ENCODE measurements at regions not wholly inside any gene's neighbourhood (a gene's known extent, or its start where the extent isn't known, plus 50 kb on each side); places are given as distances from the start of the nearest gene placed in this dataset.

DNA sequence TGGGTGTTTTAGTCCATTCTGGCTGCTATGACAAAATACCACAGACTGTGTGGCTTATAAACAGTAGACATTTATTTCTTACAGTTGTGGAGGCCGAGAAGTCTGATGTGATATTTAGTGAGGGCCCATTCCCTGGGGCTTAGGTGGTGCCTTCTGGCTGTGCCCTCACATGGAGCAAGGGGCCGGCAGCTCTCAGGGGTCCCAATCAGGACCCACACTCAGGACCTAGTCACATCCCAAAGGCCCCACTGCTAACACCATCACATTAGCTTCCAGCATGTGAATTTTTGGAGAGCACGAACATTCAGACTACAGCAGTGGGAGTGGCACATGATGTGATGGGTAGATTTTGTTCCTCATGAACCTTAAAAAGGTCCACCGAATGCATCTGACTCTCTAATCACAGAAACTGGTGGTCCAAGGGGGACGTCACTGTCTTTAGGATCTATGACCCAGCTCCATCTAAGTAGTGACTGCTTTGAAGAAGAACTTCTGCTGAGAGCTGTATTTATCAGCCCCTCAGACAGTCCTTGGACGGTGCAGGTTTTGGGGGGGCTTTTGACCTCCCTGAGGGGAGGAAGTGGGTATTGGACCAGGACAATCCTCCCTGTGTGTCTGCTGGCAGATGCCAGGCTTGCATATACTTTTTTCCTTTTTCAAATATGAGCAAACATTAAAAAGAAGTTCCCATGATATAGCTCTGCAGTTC, 154.5 kb upstream of the ZNF32 start:
- no peaks in the 10 kb centered on the region for H3K36me3 Mint-ChIP-seq (ENCODE audit: low read depth)
- ChIA-PET POLR2A (no interaction called here), CTCF (no interaction called here)
- H3K4me3 Mint-ChIP-seq, result no peak overlapping the region
- no peaks in the 10 kb centered on the region for H3K9me3 Mint-ChIP-seq (ENCODE audit: insufficient read depth)
- H3K27me3 Mint-ChIP-seq (ENCODE audit: low read depth), result peaks cover 21% of the 10 kb centered on the region
- H3K27ac Mint-ChIP-seq, result no peak overlapping the region
- peaks cover 71% of the 10 kb centered on the region for H3K4me1 Mint-ChIP-seq (ENCODE audit: low read depth)
- ATAC-seq (no peak), DNase-seq (no peak)

DNA sequence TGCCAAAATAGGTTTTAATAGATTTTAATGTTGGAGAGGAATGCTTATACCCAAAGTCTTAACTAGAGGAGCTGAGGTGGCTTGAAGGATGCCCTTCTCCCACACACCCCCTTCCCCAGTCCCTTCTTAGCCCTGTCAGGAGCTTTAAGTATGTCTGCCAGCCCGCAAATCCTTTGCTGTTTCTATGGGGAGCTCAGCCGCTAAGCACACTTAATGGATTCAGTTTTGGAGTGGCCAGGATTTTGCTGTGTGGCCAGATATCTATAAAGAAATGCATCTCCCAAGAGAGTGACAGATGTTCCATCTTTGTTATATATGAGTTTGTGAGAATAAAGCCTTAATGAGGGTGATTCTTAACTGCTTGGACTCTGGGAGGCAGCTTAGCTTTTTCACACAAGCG, 152.9 kb upstream of the ZNF32 start:
- DNase-seq (no peak), ATAC-seq (no peak)
- ChIA-PET POLR2A (no interaction called here), CTCF (no interaction called here)
- H3K4me3 Mint-ChIP-seq, result no peak overlapping the region
- H3K27ac Mint-ChIP-seq, result peak overlapping the region; percentile 33
- peaks cover 25% of the 10 kb centered on the region for H3K27me3 Mint-ChIP-seq (ENCODE audit: low read depth)
- H3K4me1 Mint-ChIP-seq (ENCODE audit: low read depth), result peaks cover 56% of the 10 kb centered on the region
- H3K36me3 Mint-ChIP-seq (ENCODE audit: low read depth), result no peaks in the 10 kb centered on the region
- no peaks in the 10 kb centered on the region for H3K9me3 Mint-ChIP-seq (ENCODE audit: insufficient read depth)

DNA sequence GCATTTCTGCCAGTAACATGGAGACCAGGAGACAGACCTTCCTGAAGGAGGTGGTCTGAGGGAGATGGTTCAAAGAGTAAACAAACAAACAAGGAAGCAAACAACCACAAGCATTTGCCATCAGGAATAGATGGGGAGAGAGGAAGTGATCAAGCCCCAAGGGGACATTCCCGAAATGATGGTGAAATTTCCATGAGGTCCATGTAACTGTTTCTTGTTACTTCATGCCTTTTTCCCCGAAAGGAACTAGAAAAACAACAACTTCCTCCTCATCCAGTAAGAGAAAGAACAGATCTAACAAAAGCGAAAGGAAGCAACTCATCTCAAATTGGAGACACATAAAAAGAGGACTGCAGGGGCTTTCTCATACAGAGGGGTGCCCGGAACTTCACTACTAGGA, 152.5 kb upstream of the ZNF32 start:
- no peaks in the 10 kb centered on the region for H3K36me3 Mint-ChIP-seq (ENCODE audit: low read depth)

DNA sequence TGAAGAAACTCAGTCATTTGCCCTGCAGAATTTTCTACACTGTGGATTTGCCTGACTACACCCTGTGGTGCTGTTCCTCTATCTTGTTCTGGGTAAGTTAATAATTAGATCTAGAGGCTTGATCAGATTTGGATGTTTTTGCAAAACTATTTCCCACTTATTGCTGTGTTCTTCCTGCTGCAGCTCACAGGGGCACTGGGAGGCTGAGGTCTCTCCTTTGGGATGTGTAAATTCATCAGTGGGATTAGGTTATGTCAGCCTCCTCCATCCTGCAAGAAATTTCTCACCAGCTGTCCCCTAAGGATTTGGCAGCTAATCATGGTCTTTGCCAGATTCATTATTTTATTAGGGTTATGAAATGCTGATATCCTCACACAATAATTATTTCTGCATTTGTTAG, 148.1 kb upstream of the ZNF32 start:
- ChIA-PET POLR2A (no interaction called here), CTCF (no interaction called here)
- Mint-ChIP-seq H3K9me3 (ENCODE audit: insufficient read depth) (no peaks in the 10 kb centered on the region), H3K27ac (no peak overlapping the region), H3K27me3 (ENCODE audit: low read depth) (peaks cover 20% of the 10 kb centered on the region), H3K4me3 (no peak overlapping the region), H3K36me3 (ENCODE audit: low read depth) (no peaks in the 10 kb centered on the region), H3K4me1 (ENCODE audit: low read depth) (peaks cover 30% of the 10 kb centered on the region)
- ATAC-seq, result no peak
- no peak for DNase-seq

More for the DNA sequence above, 152.5 kb upstream of the ZNF32 start:
- no peaks in the 10 kb centered on the region for H3K9me3 Mint-ChIP-seq (ENCODE audit: insufficient read depth)
- DNase-seq (no peak), ATAC-seq (no peak)
- CTCF ChIA-PET, result no interaction called here
- no peak overlapping the region for H3K4me3 Mint-ChIP-seq
- H3K27ac Mint-ChIP-seq, result peak overlapping the region; percentile 14
- peaks cover 51% of the 10 kb centered on the region for H3K4me1 Mint-ChIP-seq (ENCODE audit: low read depth)
- peaks cover 26% of the 10 kb centered on the region for H3K27me3 Mint-ChIP-seq (ENCODE audit: low read depth)
- POLR2A ChIA-PET, result no interaction called here

DNA sequence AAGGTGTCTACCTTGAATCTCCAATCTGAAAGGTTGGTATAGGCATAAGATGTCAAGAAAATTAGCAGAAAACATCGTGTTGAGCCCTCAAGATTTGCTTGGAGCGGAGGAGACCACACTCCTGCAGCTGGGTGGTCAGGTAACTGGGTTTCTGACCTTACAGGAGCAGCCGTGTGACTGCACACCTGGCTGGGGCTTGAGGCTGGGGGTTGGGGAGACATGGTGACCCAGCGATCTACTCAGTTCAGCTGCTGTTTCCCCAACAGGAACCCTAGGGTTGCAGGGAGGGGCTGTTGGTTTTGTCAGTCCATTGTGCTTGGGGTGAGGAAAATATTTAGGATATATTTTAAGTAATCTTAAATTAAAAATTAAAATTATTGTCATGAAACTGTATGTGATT, 147.0 kb upstream of the ZNF32 start:
- DNase-seq (no peak), ATAC-seq (no peak)
- ChIA-PET POLR2A (no interaction called here), CTCF (no interaction called here)
- Mint-ChIP-seq H3K4me3 (no peak overlapping the region), H3K36me3 (ENCODE audit: low read depth) (no peaks in the 10 kb centered on the region), H3K27ac (no peak overlapping the region), H3K4me1 (ENCODE audit: low read depth) (peaks cover 19% of the 10 kb centered on the region), H3K9me3 (ENCODE audit: insufficient read depth) (no peaks in the 10 kb centered on the region), H3K27me3 (ENCODE audit: low read depth) (peaks cover 20% of the 10 kb centered on the region)

DNA sequence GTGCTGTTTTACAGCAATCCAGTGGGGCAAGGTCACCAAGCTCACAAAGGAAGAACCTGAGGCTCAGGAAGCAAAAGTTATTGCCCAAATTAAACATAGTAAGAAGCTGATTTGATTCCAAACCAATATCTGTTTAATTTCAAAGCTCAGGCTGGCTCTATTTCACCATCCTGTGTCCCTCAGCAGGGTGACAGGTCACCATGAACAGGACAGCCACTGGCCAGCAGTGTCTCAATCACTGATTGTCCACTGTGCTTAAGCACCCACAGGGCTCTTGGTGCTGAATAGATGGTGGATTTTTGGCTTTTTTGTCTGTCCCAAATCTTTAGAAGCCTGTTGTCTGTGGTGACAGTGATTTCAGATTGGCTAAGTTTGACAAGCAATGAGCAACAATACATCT, 146.4 kb upstream of the ZNF32 start:
- POLR2A ChIA-PET, result no interaction called here
- no peak for ATAC-seq
- H3K27ac Mint-ChIP-seq, result no peak overlapping the region

DNA sequence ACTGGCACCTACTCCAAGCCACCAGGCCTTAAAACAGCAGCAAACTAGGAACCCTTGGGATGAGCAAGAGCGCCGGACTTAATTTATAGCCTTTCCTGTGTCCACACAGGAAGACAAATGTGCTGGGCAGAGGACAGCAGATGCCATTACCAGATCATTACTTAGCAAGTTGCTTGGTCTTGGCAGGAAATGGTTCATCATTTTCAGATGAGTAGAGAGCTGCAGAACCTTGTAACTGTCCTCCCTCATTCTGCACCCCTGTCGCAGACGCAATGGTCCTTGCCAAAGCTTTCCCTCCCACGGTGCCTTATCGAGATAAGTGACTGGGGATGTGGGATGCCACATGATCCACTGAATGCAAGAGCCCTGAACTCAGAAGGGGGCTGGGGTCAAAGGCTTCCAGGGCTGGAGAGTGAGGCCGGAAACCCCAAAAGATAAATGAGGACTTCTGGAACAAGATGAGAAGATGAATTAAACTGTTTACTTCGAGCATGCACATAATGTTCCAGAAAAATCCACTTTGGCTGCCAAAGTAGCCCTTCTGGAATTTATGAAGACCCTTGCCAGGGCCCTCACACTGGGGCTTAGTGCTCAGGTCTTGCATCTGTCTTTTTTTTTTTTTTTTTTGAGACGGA, 145.6 kb upstream of the ZNF32 start:
- no peak for ATAC-seq
- ChIA-PET POLR2A (no interaction called here), CTCF (no interaction called here)
- H3K27me3 Mint-ChIP-seq (ENCODE audit: low read depth), result peaks cover 18% of the 10 kb centered on the region
- H3K9me3 Mint-ChIP-seq (ENCODE audit: insufficient read depth), result no peaks in the 10 kb centered on the region
- no peak overlapping the region for H3K4me3 Mint-ChIP-seq
- no peak overlapping the region for H3K27ac Mint-ChIP-seq
- peaks cover 9% of the 10 kb centered on the region for H3K4me1 Mint-ChIP-seq (ENCODE audit: low read depth)
- no peaks in the 10 kb centered on the region for H3K36me3 Mint-ChIP-seq (ENCODE audit: low read depth)
- DNase-seq, result no peak

More for the DNA sequence above, 146.4 kb upstream of the ZNF32 start:
- peaks cover 20% of the 10 kb centered on the region for H3K27me3 Mint-ChIP-seq (ENCODE audit: low read depth)
- no peaks in the 10 kb centered on the region for H3K9me3 Mint-ChIP-seq (ENCODE audit: insufficient read depth)
- H3K4me1 Mint-ChIP-seq (ENCODE audit: low read depth), result peaks cover 13% of the 10 kb centered on the region
- no peak for DNase-seq
- H3K4me3 Mint-ChIP-seq, result no peak overlapping the region
- no peaks in the 10 kb centered on the region for H3K36me3 Mint-ChIP-seq (ENCODE audit: low read depth)
- CTCF ChIA-PET, result no interaction called here

DNA sequence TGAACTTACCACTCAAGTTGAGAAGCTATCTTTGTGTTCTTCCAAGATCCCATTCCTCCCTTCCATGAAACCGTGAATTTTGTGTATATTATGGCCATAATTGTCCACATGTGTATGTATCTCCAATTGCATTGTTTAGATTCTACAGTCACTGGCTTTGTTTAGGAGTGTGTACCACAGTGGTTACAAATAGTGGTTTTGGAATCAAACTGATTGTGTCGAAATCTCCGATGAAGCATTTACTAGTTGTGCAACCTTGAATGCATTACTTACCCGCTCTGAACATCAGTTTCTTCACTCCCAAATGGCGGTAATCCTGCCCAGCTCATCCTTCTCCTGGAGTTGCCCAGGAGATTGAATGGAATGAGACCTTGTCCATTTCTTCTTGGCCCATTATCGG, 145.0 kb upstream of the ZNF32 start:
- Mint-ChIP-seq H3K27ac (no peak overlapping the region), H3K9me3 (ENCODE audit: insufficient read depth) (no peaks in the 10 kb centered on the region), H3K36me3 (ENCODE audit: low read depth) (no peaks in the 10 kb centered on the region), H3K4me3 (no peak overlapping the region), H3K27me3 (ENCODE audit: low read depth) (peaks cover 16% of the 10 kb centered on the region), H3K4me1 (ENCODE audit: low read depth) (peaks cover 7% of the 10 kb centered on the region)
- ChIA-PET CTCF (no interaction called here), POLR2A (no interaction called here)
- ATAC-seq (no peak), DNase-seq (no peak)

DNA sequence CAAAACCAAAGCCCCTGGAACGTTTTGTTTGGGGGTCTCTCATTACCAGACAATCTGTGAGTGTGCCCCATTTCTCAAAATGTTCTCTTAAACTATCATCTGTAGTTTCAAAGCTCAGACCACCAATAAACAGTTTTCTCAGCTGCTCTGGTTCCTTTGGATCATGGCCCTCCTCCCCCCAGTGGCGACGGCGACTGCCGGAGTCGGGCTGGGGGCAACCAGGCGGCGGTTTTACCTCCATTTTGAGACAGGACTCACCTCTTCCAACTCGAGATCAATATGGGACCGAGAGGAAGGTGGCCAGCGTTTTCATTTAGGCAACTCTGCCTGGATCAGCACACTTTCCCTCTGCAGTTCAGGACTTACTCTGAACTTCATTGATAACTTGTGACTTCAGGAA, 141.5 kb upstream of the ZNF32 start:
- no peak overlapping the region for H3K27ac Mint-ChIP-seq
- H3K36me3 Mint-ChIP-seq (ENCODE audit: low read depth), result no peaks in the 10 kb centered on the region
- ChIA-PET POLR2A (no interaction called here), CTCF (no interaction called here)
- H3K4me1 Mint-ChIP-seq (ENCODE audit: low read depth), result peaks cover 7% of the 10 kb centered on the region
- no peak overlapping the region for H3K4me3 Mint-ChIP-seq
- ATAC-seq (no peak), DNase-seq (no peak)
- peaks cover 7% of the 10 kb centered on the region for H3K27me3 Mint-ChIP-seq (ENCODE audit: low read depth)
- H3K9me3 Mint-ChIP-seq (ENCODE audit: insufficient read depth), result no peaks in the 10 kb centered on the region

DNA sequence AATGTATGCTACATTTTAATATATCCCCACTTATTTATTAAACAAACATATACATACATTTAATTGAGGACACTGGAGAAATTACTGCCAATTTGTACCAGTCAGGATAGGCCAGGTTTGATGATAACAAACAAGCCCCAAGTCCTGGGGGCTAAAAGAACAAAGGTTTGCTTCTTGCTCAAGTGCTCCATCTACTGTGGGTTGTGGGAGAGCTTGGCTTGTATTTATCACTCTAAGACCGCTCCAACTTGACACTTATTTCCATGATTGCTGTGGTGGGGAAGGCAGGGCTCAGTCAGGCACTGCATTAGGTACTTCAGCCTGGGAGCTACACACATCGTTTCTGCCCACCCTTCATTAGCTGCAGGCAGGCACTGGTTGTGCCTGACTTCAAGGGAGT, 136.6 kb upstream of the ZNF32 start:
- Mint-ChIP-seq H3K27ac (no peak overlapping the region), H3K9me3 (ENCODE audit: insufficient read depth) (no peaks in the 10 kb centered on the region), H3K4me1 (ENCODE audit: low read depth) (peaks cover 42% of the 10 kb centered on the region), H3K27me3 (ENCODE audit: low read depth) (peaks cover 7% of the 10 kb centered on the region), H3K36me3 (ENCODE audit: low read depth) (no peaks in the 10 kb centered on the region), H3K4me3 (no peak overlapping the region)
- no peak for DNase-seq
- POLR2A ChIA-PET, result no interaction called here
- peak; percentile 36 for ATAC-seq
- CTCF ChIA-PET, result interaction anchor here (1.9 kb wide), 1 partner anchor 95 kb away, joined by 10 read pairs; no protein-coding TSS in a partner anchor

DNA sequence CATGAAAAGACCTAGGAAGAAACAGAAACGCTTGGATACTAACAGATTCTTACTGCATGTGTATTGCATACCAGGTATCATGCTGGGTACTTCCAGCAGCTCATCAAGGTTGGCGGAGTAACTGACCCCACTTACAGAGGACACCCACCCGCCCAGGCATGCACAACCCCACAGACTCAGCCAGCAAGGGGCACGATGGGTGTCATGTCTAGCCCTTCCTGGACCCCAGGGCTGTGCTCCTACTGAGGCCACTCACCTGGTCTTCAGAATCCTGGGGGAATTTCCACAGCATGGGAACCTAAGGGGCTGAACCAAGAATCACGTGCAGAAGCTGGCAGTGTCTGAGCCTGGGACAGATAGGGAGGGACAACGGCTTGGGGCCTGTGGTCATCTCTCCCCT, 134.1 kb upstream of the ZNF32 start:
- ChIA-PET CTCF (interaction anchor here (2.0 kb wide), 1 partner anchor 93 kb away, joined by 8 read pairs; no protein-coding TSS in a partner anchor), POLR2A (no interaction called here)
- H3K4me3 Mint-ChIP-seq, result no peak overlapping the region
- H3K4me1 Mint-ChIP-seq (ENCODE audit: low read depth), result peaks cover 54% of the 10 kb centered on the region
- H3K36me3 Mint-ChIP-seq (ENCODE audit: low read depth), result no peaks in the 10 kb centered on the region
- H3K27me3 Mint-ChIP-seq (ENCODE audit: low read depth), result no peaks in the 10 kb centered on the region
- DNase-seq (no peak), ATAC-seq (no peak)
- H3K9me3 Mint-ChIP-seq (ENCODE audit: insufficient read depth), result no peaks in the 10 kb centered on the region
- H3K27ac Mint-ChIP-seq, result no peak overlapping the region

DNA sequence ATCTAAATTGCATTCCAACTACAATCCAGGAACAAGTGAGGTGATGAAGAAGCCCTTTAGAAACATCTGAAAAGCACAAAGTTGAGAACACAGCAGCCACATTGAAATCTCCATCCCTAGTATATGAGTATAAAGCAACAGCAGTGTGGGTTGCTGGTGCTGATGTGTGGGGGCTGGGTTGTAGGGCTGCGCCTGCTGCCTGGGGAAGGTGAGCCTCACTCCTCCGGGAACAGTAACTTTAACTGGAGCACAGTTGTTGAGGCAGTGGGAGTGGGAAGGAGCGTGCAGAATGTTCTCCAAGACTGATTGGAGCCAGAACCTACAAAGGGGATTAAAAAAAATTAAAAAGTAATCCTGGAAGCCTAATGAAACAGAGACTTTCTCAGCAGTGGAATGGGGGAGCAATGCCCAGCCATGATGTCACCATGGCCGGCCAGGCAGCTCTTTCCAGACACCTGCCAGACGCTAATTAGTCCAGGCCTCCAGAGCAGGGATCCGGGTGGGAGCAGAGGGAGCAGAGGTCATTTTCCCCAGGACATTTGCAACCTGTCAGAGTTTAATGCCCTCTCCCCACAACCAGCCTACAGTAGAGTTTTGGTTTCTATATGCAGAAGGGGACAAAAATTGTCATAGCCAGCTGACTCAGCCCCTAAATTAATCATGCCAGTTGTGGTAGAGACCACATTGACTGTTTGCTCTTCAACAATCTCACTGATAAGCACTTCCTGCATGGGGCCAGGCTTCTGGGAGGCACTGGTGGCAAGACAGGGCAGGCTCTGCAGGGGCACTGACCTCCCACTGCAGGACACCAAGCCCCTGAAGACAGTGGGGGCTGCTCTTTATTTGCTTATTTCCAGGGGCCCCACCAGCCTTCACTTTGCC, 133.0 kb upstream of the ZNF32 start:
- no peaks in the 10 kb centered on the region for H3K36me3 Mint-ChIP-seq (ENCODE audit: low read depth)
- peaks cover 60% of the 10 kb centered on the region for H3K4me1 Mint-ChIP-seq (ENCODE audit: low read depth)
- H3K27ac Mint-ChIP-seq, result peak overlapping the region; percentile 69
- CTCF ChIA-PET, result interaction anchor here (2.0 kb wide), 1 partner anchor 92 kb away, joined by 8 read pairs; no protein-coding TSS in a partner anchor
- DNase-seq (peak; percentile 66), ATAC-seq (peak; percentile 77)
- H3K9me3 Mint-ChIP-seq (ENCODE audit: insufficient read depth), result no peaks in the 10 kb centered on the region
- H3K27me3 Mint-ChIP-seq (ENCODE audit: low read depth), result no peaks in the 10 kb centered on the region
- H3K4me3 Mint-ChIP-seq, result peak overlapping the region; percentile 32
- POLR2A ChIA-PET, result no interaction called here

Measured in activated CD8-positive, alpha-beta T cell treated with anti-CD3 and anti-CD28 coated beads, Interleukin-2, amount 10 ng/mL, durations not matched to agents 7 days and 5 days (primary cell).